H9 (cell line): ENCODE measurements at regions not wholly inside any gene's neighbourhood (a gene's known extent, or its start where the extent isn't known, plus 50 kb on each side); places are given as distances from the start of the nearest gene placed in this dataset.

Experiments
- DNase-seq: peaks from one replicate; pipeline ENCODE4 v3.0.0-alpha.2; 2017
- H2AFZ ChIP-seq: one replicate; pipeline ENCODE4 v1.6.1; 2013; ENCODE audit warnings: mild to moderate bottlenecking, low read length, control low read depth, moderate library complexity
- H2AK5ac ChIP-seq: 2 replicates; pipeline ENCODE4 v1.6.1; 2013; ENCODE audit warnings: low read length, control low read depth, mixed read lengths; ENCODE audit not compliant: insufficient read length
- H2BK120ac ChIP-seq: one replicate; pipeline ENCODE4 v1.6.1; 2013; ENCODE audit warnings: low read depth, mild to moderate bottlenecking, low read length, control low read depth, inconsistent platforms; ENCODE audit not compliant: poor library complexity, severe bottlenecking
- H2BK12ac ChIP-seq: 2 replicates; pipeline ENCODE4 v1.6.1; 2013; ENCODE audit warnings: low read length, control low read depth, mixed read lengths, low read depth; ENCODE audit not compliant: insufficient read length
- H2BK15ac ChIP-seq: 2 replicates; pipeline ENCODE4 v1.6.1; 2013; ENCODE audit warnings: low read depth, low read length, control low read depth
- H2BK20ac ChIP-seq: one replicate; pipeline ENCODE4 v1.6.1; 2013; ENCODE audit warnings: low read depth, mild to moderate bottlenecking, low read length, control low read depth, inconsistent platforms; ENCODE audit not compliant: poor library complexity, severe bottlenecking
- H2BK5ac ChIP-seq: 2 replicates; pipeline ENCODE4 v1.6.1; 2013; ENCODE audit warnings: low read length, control low read depth, mixed read lengths; ENCODE audit not compliant: insufficient read length
- H3K14ac ChIP-seq: 2 replicates; pipeline ENCODE4 v1.6.1; 2013; ENCODE audit warnings: low read length, control low read depth; ENCODE audit not compliant: insufficient read depth
- H3K18ac ChIP-seq: 2 replicates; pipeline ENCODE4 v1.6.1; 2013; ENCODE audit warnings: low read depth, mild to moderate bottlenecking, mixed read lengths, low read length, control low read depth; ENCODE audit not compliant: insufficient read length
- H3K23ac ChIP-seq: 2 replicates; pipeline ENCODE4 v1.6.1; 2013; ENCODE audit warnings: low read length, control low read depth, mixed read lengths, low read depth; ENCODE audit not compliant: insufficient read length
- H3K23me2 ChIP-seq: 2 replicates; pipeline ENCODE4 v1.6.1; 2013; ENCODE audit warnings: low read depth, mild to moderate bottlenecking, mixed read lengths, low read length, control low read depth; ENCODE audit not compliant: insufficient read length, poor library complexity, severe bottlenecking
- H3K27ac ChIP-seq: 2 replicates; pipeline ENCODE4 v1.5.1; 2013; ENCODE audit warnings: low read length, control low read depth, mixed read lengths, low read depth; ENCODE audit not compliant: insufficient read length
- H3K27me3 ChIP-seq: 2 replicates; pipeline ENCODE4 v1.6.1; 2013; ENCODE audit warnings: low read length, control low read depth, inconsistent platforms; ENCODE audit not compliant: insufficient read depth
- H3K4ac ChIP-seq: 2 replicates; pipeline ENCODE4 v1.6.1; 2013; ENCODE audit warnings: low read depth, mild to moderate bottlenecking, control low read depth, inconsistent platforms, low read length, moderate library complexity
- H3K4me1 ChIP-seq: 2 replicates; pipeline ENCODE4 v1.6.1; 2013; ENCODE audit warnings: low read length, control low read depth, inconsistent platforms; ENCODE audit not compliant: insufficient read depth
- H3K4me2 ChIP-seq: 2 replicates; pipeline ENCODE4 v1.6.1; 2013; ENCODE audit warnings: low read length, control low read depth, mixed read lengths; ENCODE audit not compliant: insufficient read length, insufficient read depth
- H3K56ac ChIP-seq: 2 replicates; pipeline ENCODE4 v1.6.1; 2013; ENCODE audit warnings: low read depth, mild to moderate bottlenecking, mixed read lengths, low read length, control low read depth; ENCODE audit not compliant: insufficient read length
- H3K79me1 ChIP-seq: 2 replicates; pipeline ENCODE4 v1.6.1; 2013; ENCODE audit warnings: low read depth, mild to moderate bottlenecking, moderate library complexity, low read length, control low read depth, inconsistent platforms; ENCODE audit not compliant: insufficient read depth, poor library complexity, severe bottlenecking
- H3K79me2 ChIP-seq: 2 replicates; pipeline ENCODE4 v1.6.1; 2013; ENCODE audit warnings: low read length, control low read depth, inconsistent platforms; ENCODE audit not compliant: insufficient read depth
- H3K9ac ChIP-seq: 2 replicates; pipeline ENCODE4 v1.6.1; 2013; ENCODE audit warnings: low read length, control low read depth, mixed read lengths; ENCODE audit not compliant: insufficient read length; ENCODE audit errors: extremely low read depth
- H3K9me3 ChIP-seq: one replicate; pipeline ENCODE4 v1.6.1; 2013; ENCODE audit warnings: low read depth, low read length, inconsistent platforms; ENCODE audit not compliant: control insufficient read depth
- H3T11ph ChIP-seq: one replicate; pipeline ENCODE4 v1.6.1; 2013; ENCODE audit warnings: mild to moderate bottlenecking, low read length, control low read depth, inconsistent platforms
- H4K20me1 ChIP-seq: one replicate; pipeline ENCODE4 v1.6.1; 2013; ENCODE audit not compliant: control insufficient read depth, insufficient read length, insufficient read depth
- H4K5ac ChIP-seq: 2 replicates; pipeline ENCODE4 v1.6.1; 2013; ENCODE audit warnings: low read depth, mild to moderate bottlenecking, mixed read lengths, low read length, control low read depth; ENCODE audit not compliant: insufficient read length
- H4K8ac ChIP-seq: replicated peaks from 2 replicates; pipeline ENCODE4 v1.6.1; 2013; ENCODE audit warnings: low read length, control low read depth, mixed read lengths, low read depth; ENCODE audit not compliant: insufficient read length
- H4K91ac ChIP-seq: 2 replicates; pipeline ENCODE4 v1.6.1; 2013; ENCODE audit warnings: low read depth, mild to moderate bottlenecking, moderate library complexity, mixed read lengths, low read length, control low read depth; ENCODE audit not compliant: insufficient read length
- H3K27ac Mint-ChIP-seq, 3 experiments: 2 replicates in 2 of 3; 3 replicates in 1 of 3; pipeline ENCODE4 v1.8.0; 2020 to 2021; ENCODE audit warnings: mixed read lengths in 3 of 3, mild to moderate bottlenecking in 1 of 3, moderate library complexity in 1 of 3
- H3K27me3 Mint-ChIP-seq: 2 replicates; pipeline ENCODE4 v1.8.0; 2021; ENCODE audit warnings: low read depth, mild to moderate bottlenecking, moderate library complexity, mixed read lengths
- H3K36me3 Mint-ChIP-seq, 3 experiments: 2 replicates in 2 of 3; 3 replicates in 1 of 3; pipeline ENCODE4 v1.8.0; 2020 to 2021; ENCODE audit warnings: low read depth in 3 of 3, mixed read lengths in 3 of 3; ENCODE audit not compliant: insufficient read depth in 1 of 3
- H3K4me1 Mint-ChIP-seq, 2 experiments: 2 replicates each; pipeline ENCODE4 v1.8.0; 2020; ENCODE audit warnings: mixed read lengths in 2 of 2
- H3K4me3 Mint-ChIP-seq, 2 experiments: 2 replicates in 1 of 2; 3 replicates in 1 of 2; pipeline ENCODE4 v1.8.0; 2020 to 2021; ENCODE audit warnings: mild to moderate bottlenecking in 2 of 2, mixed read lengths in 2 of 2, moderate library complexity in 1 of 2
- H3K9me3 Mint-ChIP-seq, 2 experiments: 2 replicates in 1 of 2; 3 replicates in 1 of 2; pipeline ENCODE4 v1.8.0; 2020; ENCODE audit warnings: mild to moderate bottlenecking in 2 of 2, mixed read lengths in 2 of 2, moderate library complexity in 1 of 2
- WGBS: extraction: QIAGEN DNeasy Blood & Tissue Kit; methylation state at CpG from one replicate; pipeline ENCODE4 v1.1.7; 2013; ENCODE audit warnings: missing lambda C conversion rate, low lambda C conversion rate, mixed read lengths; ENCODE audit not compliant: insufficient read length; ENCODE audit errors: extremely low coverage; 5-methylcytosine and 5-hydroxymethylcytosine counted together
- TF ChIP-seq, protein P1 (sequence below): fragments of 200-600 bp; sonication (generic); conservative IDR thresholded peaks from 3 replicates; pipeline ENCODE4 v1.8.0; 2021; ENCODE audit warnings: antibody characterized with exemption, mild to moderate bottlenecking

DNA sequence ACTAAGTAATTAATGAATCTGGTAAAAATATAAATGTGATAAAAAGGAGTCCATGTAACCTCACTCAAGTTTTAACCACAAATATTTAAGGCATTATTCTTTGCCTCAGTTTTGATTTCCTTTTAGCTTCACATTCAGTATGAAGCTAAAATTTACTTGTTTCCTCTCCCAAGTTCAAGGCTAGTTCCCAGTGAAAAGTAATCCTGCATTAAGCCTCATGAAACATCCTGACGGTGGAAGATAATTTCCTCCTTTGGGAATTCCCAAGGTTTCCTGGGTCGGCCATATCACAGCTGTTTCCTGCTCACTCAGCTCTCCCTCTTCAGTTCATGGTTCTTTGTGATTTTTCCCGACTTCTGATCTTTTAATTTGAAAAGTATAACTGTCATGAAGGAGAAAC is 1256.8 kb upstream of the FLRT2 start:
- Histone ChIP-seq H2AFZ (no peak overlapping the region), H3K27ac (no peak overlapping the region)

More for the DNA sequence above, 1256.8 kb upstream of the FLRT2 start:
- H3K4me1 ChIP-seq = no peaks in the 10 kb centered on the region
- no peak overlapping the region for H2BK12ac ChIP-seq
- H4K91ac ChIP-seq = no peak overlapping the region
- H2BK120ac ChIP-seq = no peak overlapping the region
- no peak overlapping the region for H2BK15ac ChIP-seq
- no peak overlapping the region for H4K5ac ChIP-seq
- H3K79me2 ChIP-seq = no peaks in the 10 kb centered on the region
- no CpG with 5 or more reads among the region's 3 CpGs for WGBS
- H3T11ph ChIP-seq = no peak overlapping the region
- no peak overlapping the region for H3K14ac ChIP-seq
- no peaks in the 10 kb centered on the region for H3K23me2 ChIP-seq
- H3K79me1 ChIP-seq = no peaks in the 10 kb centered on the region
- H2BK5ac ChIP-seq = no peak overlapping the region
- no peak overlapping the region for H3K4me3 Mint-ChIP-seq
- H2BK20ac ChIP-seq = no peak overlapping the region
- H3K56ac ChIP-seq = no peak overlapping the region
- no peaks in the 10 kb centered on the region for H3K9me3 Mint-ChIP-seq
- H4K20me1 ChIP-seq = no peaks in the 10 kb centered on the region
- H3K4me1 Mint-ChIP-seq = no peaks in the 10 kb centered on the region
- no peaks in the 10 kb centered on the region for H3K27me3 Mint-ChIP-seq
- H3K9me3 ChIP-seq = no peaks in the 10 kb centered on the region
- H3K18ac ChIP-seq = no peak overlapping the region
- no peak overlapping the region for H3K27ac Mint-ChIP-seq
- H3K4me2 ChIP-seq = no peak overlapping the region
- peaks cover 0 to 1% (median 0%) of the 10 kb centered on the region in 3 experiments; a peak in 1 of 7 replicates for H3K36me3 Mint-ChIP-seq
- H3K9ac ChIP-seq = no peak overlapping the region
- no peak for DNase-seq
- H3K27me3 ChIP-seq = no peaks in the 10 kb centered on the region
- no peak overlapping the region for H3K4ac ChIP-seq
- H3K23ac ChIP-seq = no peak overlapping the region
- no peak overlapping the region for H4K8ac ChIP-seq
- H2AK5ac ChIP-seq = no peak overlapping the region
- TF ChIP-seq, protein P1, sequence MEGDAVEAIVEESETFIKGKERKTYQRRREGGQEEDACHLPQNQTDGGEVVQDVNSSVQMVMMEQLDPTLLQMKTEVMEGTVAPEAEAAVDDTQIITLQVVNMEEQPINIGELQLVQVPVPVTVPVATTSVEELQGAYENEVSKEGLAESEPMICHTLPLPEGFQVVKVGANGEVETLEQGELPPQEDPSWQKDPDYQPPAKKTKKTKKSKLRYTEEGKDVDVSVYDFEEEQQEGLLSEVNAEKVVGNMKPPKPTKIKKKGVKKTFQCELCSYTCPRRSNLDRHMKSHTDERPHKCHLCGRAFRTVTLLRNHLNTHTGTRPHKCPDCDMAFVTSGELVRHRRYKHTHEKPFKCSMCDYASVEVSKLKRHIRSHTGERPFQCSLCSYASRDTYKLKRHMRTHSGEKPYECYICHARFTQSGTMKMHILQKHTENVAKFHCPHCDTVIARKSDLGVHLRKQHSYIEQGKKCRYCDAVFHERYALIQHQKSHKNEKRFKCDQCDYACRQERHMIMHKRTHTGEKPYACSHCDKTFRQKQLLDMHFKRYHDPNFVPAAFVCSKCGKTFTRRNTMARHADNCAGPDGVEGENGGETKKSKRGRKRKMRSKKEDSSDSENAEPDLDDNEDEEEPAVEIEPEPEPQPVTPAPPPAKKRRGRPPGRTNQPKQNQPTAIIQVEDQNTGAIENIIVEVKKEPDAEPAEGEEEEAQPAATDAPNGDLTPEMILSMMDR = no peak
